NB4 (cell line): ENCODE measurements at regions not wholly inside any gene's neighbourhood (a gene's known extent, or its start where the extent isn't known, plus 50 kb on each side); places are given as distances from the start of the nearest gene placed in this dataset.
A peak's percentile ranks its signal among the peaks of the same experiment; 100 is the strongest.

Experiments used
- DNase-seq: peaks from one replicate; pipeline ENCODE4 v3.0.0; 2010; ENCODE audit warnings: low read depth
- H3K4me3 ChIP-seq: one replicate; pipeline ENCODE4 v1.5.1; 2011; ENCODE audit warnings: mild to moderate bottlenecking, low read depth, low read length, moderate library complexity
- MYC ChIP-seq: IDR thresholded peaks from 2 replicates; pipeline ENCODE4 v1.6.1; 2011; ENCODE audit warnings: low read depth, low read length
- POLR2A ChIP-seq: IDR thresholded peaks from 2 replicates; pipeline ENCODE4 v1.6.1; 2011; ENCODE audit warnings: mild to moderate bottlenecking; ENCODE audit not compliant: insufficient read length; ENCODE audit errors: extremely low read depth
- TF ChIP-seq, protein P1 (sequence below): IDR thresholded peaks from one replicate; pipeline ENCODE4 v1.5.1; 2012; ENCODE audit warnings: low read depth, low read length
- TF ChIP-seq, protein P2 (sequence below): IDR thresholded peaks from 2 replicates; pipeline ENCODE4 v1.6.1; 2011; ENCODE audit warnings: low read depth, low read length

DNA sequence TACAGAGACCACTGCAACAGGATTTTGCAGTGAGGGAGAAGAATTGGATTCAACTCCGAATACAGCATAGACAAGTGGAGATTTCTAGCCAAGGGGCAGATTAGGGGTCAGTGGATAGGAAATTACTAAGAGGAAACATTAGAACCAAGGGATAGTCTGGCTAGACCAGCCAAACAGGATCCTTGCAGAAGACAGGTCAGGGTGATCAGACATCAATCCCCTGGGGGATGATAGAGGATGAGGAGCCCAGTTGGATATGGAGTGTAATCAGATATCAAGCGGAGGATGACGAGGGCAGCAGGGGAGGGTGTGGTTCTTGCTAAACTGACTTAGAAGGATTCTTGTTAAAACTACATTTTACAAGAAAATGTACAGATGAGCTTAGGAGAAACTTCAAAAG lies 424.4 kb downstream of the DAD1 start:
- DNase-seq, result no peak
- TF ChIP-seq POLR2A, result no peak
- H3K4me3 ChIP-seq, result no peak overlapping the region

DNA sequence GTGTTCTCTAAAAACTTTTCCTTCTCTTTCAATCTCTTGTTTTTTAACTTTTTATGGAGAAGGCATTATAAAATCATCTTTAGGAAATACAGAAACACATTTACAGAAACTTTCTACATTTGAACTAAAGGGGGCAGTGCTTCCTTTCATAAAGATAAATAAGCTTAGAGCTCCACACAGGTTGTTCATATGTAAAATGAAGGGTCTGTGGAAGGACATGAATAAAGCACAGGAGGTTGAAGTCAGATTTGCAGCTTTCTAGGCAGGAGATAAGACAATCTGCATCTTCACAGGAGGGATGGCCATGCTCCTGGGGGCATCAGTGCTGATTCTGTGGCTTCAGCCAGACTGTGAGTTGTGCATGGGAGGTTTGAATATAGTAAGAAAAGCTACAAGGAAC lies 426.0 kb downstream of the DAD1 start:
- TF ChIP-seq MYC, result no peak
- TF ChIP-seq, protein P1, sequence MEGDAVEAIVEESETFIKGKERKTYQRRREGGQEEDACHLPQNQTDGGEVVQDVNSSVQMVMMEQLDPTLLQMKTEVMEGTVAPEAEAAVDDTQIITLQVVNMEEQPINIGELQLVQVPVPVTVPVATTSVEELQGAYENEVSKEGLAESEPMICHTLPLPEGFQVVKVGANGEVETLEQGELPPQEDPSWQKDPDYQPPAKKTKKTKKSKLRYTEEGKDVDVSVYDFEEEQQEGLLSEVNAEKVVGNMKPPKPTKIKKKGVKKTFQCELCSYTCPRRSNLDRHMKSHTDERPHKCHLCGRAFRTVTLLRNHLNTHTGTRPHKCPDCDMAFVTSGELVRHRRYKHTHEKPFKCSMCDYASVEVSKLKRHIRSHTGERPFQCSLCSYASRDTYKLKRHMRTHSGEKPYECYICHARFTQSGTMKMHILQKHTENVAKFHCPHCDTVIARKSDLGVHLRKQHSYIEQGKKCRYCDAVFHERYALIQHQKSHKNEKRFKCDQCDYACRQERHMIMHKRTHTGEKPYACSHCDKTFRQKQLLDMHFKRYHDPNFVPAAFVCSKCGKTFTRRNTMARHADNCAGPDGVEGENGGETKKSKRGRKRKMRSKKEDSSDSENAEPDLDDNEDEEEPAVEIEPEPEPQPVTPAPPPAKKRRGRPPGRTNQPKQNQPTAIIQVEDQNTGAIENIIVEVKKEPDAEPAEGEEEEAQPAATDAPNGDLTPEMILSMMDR, result peak; percentile 9
- no peak overlapping the region for H3K4me3 ChIP-seq
- peak; percentile 25 for DNase-seq

DNA sequence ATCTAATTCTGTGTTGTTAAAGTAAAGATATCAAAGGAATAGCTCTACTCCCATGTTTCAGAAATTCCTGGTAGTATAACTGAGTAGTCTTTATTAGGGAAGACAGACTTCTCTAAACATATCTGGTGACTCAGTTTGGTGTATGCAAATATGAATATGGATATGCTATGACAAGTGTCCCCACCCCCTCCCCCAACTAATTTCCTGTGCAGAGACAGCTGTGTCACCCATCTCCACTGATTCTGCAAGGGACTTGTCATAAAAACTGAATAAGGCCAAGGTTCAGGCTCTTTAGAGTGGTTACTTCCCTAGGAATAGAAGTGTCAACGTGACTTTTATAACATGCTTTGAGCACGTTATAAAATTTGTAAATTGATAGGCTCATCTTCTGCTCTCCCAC lies 429.1 kb downstream of the DAD1 start:
- peak; percentile 8 for DNase-seq
- TF ChIP-seq, protein P1, result no peak
- TF ChIP-seq MYC, result no peak
- no peak for TF ChIP-seq POLR2A
- TF ChIP-seq, protein P2, sequence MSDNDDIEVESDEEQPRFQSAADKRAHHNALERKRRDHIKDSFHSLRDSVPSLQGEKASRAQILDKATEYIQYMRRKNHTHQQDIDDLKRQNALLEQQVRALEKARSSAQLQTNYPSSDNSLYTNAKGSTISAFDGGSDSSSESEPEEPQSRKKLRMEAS, result no peak
- no peak overlapping the region for H3K4me3 ChIP-seq

DNA sequence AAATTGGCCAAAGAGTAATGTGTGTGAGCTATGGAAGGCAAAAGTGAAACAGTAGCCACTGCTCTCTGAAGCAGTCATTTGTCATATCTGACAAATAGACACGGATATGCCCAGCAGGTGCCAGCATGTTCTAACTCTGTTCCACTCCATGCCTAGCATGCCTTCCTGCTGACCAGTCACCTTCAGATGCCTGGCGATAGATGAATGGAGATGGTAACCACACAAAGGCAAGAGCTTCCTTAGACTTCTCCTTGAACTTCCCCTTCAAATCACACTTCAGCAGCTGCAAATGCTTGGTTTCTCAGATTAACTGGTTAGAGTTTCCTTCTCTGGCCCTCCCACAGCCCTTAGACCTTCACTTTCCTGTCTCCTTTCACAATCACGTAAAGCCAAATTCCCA lies 429.9 kb downstream of the DAD1 start:
- TF ChIP-seq, protein P2, result no peak
- peak; percentile 4 for DNase-seq
- no peak overlapping the region for H3K4me3 ChIP-seq

DNA sequence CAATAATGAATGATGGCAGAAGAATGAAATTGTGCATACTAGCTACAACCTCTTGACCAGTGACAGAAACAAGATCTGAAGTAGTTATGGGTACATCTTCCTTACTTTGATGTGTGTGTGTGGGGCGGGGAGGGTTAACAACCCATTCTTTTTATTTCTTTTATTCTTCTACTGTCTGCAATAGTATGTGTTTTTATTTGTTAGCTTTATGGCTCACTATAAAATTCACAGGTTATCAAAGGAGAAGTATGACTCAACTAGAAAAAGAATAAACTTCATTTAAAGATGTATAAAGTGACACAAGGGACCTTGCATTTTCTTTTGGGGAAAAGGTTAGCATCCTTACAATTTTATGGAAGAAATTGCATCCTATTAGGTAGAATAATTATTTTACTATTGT lies 430.5 kb downstream of the DAD1 start:
- DNase-seq, result no peak
- TF ChIP-seq, protein P1, result no peak
- no peak for TF ChIP-seq POLR2A
- TF ChIP-seq, protein P2, result no peak
- no peak overlapping the region for H3K4me3 ChIP-seq

DNA sequence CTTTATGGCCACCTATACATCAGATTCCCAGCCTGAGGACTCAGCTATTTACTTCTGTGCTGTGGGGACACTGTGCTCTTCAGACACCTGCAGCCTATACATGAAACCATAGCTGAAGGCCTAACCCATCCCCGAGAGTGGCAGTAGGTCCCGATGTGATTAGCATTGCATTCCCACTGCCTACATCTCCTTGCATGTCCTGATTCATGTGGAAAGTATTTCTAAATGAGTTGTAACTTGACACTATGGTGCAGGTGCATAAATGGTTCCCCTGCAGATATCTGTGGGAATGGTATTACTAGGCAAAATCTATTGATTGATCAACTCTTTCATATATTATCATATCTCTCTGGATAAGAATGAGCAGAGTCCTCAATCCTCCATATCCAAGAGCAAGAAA lies 433.5 kb downstream of the DAD1 start:
- H3K4me3 ChIP-seq, result no peak overlapping the region
- no peak for DNase-seq
- TF ChIP-seq, protein P1, result no peak
- TF ChIP-seq MYC (no peak), POLR2A (no peak)
- TF ChIP-seq, protein P2, result no peak

DNA sequence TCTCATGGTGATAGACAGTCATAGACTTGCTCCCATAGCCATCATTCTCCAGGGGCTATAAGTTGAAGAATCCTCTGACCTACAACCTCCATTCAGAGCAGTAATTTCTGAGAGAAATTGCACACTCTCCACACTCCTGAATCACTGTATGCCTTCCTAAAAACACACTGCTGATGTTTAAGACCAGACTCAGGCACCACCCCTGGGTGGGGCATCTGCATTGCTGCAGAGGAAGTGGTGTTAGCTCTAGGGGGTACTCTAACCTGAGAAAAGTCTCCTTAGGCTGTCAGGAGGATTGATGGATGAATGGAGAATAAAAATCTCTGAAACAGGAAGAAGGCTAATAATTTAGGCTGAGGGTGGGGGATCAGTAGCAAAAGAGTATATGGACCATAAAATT lies 436.1 kb downstream of the DAD1 start:
- DNase-seq, result no peak
- no peak overlapping the region for H3K4me3 ChIP-seq
- TF ChIP-seq, protein P1, result no peak
- no peak for TF ChIP-seq POLR2A
- TF ChIP-seq, protein P2, result no peak
- no peak for TF ChIP-seq MYC
